ENCODE measurements at regions not wholly inside any gene's neighbourhood (a gene's known extent, or its start where the extent isn't known, plus 50 kb on each side); places are given as distances from the start of the nearest gene placed in this dataset.

DNA sequence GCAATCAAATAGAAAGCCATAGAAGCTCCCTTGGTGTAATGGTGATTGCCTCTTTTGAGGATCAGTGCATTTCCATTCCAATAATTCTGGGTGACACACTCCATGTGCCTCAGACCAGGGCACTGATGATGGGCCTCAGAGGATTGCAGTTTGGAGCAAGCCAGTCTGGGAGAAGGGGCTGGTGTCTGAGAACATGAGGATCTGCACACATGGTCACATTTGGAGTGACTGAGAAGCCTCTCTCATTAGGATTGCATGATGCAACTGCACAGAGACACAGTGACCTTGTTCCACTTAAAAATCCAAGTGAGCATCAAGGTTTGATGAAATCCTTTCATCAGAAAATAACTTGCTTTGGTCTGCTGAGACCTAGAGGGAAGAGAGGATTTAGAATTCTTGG is 216.4 kb downstream of the ANKRD30B start:
- TF ChIP-seq, protein P1, sequence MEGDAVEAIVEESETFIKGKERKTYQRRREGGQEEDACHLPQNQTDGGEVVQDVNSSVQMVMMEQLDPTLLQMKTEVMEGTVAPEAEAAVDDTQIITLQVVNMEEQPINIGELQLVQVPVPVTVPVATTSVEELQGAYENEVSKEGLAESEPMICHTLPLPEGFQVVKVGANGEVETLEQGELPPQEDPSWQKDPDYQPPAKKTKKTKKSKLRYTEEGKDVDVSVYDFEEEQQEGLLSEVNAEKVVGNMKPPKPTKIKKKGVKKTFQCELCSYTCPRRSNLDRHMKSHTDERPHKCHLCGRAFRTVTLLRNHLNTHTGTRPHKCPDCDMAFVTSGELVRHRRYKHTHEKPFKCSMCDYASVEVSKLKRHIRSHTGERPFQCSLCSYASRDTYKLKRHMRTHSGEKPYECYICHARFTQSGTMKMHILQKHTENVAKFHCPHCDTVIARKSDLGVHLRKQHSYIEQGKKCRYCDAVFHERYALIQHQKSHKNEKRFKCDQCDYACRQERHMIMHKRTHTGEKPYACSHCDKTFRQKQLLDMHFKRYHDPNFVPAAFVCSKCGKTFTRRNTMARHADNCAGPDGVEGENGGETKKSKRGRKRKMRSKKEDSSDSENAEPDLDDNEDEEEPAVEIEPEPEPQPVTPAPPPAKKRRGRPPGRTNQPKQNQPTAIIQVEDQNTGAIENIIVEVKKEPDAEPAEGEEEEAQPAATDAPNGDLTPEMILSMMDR (conservative IDR thresholded peaks at IDR 0.05; ENCODE audit: low read length), result no peak
- no peak for TF ChIP-seq EZH2phosphoT487 (IDR thresholded peaks at IDR 0.05; ENCODE audit: borderline replicate concordance, low read depth, low read length)

Measured in OCI-LY7 (cell line).